Keratinocyte (primary cell): ENCODE measurements at regions not wholly inside any gene's neighbourhood (a gene's known extent, or its start where the extent isn't known, plus 50 kb on each side); places are given as distances from the start of the nearest gene placed in this dataset.

ENCODE experiments used
- CTCF ChIP-seq, 3 experiments: IDR thresholded peaks in 1 of 3; conservative IDR thresholded peaks in 1 of 3; optimal IDR thresholded peaks in 1 of 3; 2 replicates in 2 of 3; 3 replicates in 1 of 3; pipeline versions ENCODE3 to v1.5.1; 2011; ENCODE audit warnings: low read length in 3 of 3, mild to moderate bottlenecking in 3 of 3, moderate library complexity in 2 of 3, control low read depth in 1 of 3, inconsistent platforms in 1 of 3; ENCODE audit not compliant: insufficient read depth in 2 of 3; ENCODE audit errors: extremely low read depth in 1 of 3
- EZH2 ChIP-seq: IDR thresholded peaks from one replicate; pipeline ENCODE4 v1.6.1; 2012; ENCODE audit warnings: inconsistent platforms, mild to moderate bottlenecking, low read length, moderate library complexity

DNA sequence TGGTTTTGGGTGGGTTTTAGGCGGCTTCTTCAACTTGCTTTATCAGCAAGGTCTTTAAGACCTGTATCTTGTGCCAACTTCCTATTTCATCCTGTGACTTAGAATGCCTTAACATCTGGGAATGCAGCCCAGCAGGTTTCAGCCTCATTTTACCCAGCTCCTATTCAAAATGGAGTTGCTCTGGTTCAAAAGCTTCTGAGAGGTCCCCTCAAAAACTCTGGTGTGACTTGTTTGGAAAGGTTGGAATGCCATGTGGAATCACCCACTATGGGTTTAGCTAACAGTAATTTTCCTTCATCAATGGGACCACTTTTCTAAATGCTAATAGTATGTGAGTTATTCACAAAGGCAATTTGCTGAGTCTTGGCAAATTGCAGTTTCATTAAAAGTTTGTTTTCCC, 509.4 kb upstream of the SMIM21 start:
- TF ChIP-seq CTCF (optimal IDR thresholded peaks at IDR 0.05 in 1 of 3, IDR thresholded peaks at IDR 0.05 in 1 of 3, conservative IDR thresholded peaks at IDR 0.05 in 1 of 3; ENCODE audit: extremely low read depth in 1 of 3, insufficient read depth in 2 of 3, low read length in 3 of 3) (no peak), EZH2 (no peak)
